GM06990 (cell line): ENCODE measurements at regions not wholly inside any gene's neighbourhood (a gene's known extent, or its start where the extent isn't known, plus 50 kb on each side); places are given as distances from the start of the nearest gene placed in this dataset.
A peak's percentile ranks its signal among the peaks of the same experiment; 100 is the strongest.

Experiments
- DNase-seq: peaks from one replicate; pipeline ENCODE4 v3.0.0-alpha.2; 2011; ENCODE audit not compliant: insufficient read length; ENCODE audit errors: extremely low read depth
- H3K27me3 ChIP-seq: replicated peaks from 2 replicates; pipeline ENCODE4 v1.6.0; 2011; ENCODE audit warnings: low read length; ENCODE audit not compliant: control insufficient read depth, insufficient read depth
- H3K36me3 ChIP-seq: 2 replicates; pipeline ENCODE4 v1.5.1; 2011; ENCODE audit warnings: low read length; ENCODE audit not compliant: control insufficient read depth, insufficient read depth
- H3K4me3 ChIP-seq: replicated peaks from 2 replicates; pipeline ENCODE4 v1.5.1; 2011; ENCODE audit warnings: low read depth, mild to moderate bottlenecking, control low read depth, low read length
- TF ChIP-seq, protein P1 (sequence below): IDR thresholded peaks from 2 replicates; pipeline ENCODE4 v1.5.1; 2011; ENCODE audit warnings: low read length, control low read depth, mild to moderate bottlenecking, inconsistent platforms; ENCODE audit not compliant: insufficient read depth, poor library complexity, severe bottlenecking

- no peaks in the 10 kb centered on the region for H3K27me3 ChIP-seq
- no peaks in the 10 kb centered on the region for H3K36me3 ChIP-seq
- no peak overlapping the region for H3K4me3 ChIP-seq
- no peak for DNase-seq
- TF ChIP-seq, protein P1, sequence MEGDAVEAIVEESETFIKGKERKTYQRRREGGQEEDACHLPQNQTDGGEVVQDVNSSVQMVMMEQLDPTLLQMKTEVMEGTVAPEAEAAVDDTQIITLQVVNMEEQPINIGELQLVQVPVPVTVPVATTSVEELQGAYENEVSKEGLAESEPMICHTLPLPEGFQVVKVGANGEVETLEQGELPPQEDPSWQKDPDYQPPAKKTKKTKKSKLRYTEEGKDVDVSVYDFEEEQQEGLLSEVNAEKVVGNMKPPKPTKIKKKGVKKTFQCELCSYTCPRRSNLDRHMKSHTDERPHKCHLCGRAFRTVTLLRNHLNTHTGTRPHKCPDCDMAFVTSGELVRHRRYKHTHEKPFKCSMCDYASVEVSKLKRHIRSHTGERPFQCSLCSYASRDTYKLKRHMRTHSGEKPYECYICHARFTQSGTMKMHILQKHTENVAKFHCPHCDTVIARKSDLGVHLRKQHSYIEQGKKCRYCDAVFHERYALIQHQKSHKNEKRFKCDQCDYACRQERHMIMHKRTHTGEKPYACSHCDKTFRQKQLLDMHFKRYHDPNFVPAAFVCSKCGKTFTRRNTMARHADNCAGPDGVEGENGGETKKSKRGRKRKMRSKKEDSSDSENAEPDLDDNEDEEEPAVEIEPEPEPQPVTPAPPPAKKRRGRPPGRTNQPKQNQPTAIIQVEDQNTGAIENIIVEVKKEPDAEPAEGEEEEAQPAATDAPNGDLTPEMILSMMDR: no peak
Measured at GRCh38 chrX:6759655-6760375, 224.9 kb upstream of the VCX3A start.

DNA sequence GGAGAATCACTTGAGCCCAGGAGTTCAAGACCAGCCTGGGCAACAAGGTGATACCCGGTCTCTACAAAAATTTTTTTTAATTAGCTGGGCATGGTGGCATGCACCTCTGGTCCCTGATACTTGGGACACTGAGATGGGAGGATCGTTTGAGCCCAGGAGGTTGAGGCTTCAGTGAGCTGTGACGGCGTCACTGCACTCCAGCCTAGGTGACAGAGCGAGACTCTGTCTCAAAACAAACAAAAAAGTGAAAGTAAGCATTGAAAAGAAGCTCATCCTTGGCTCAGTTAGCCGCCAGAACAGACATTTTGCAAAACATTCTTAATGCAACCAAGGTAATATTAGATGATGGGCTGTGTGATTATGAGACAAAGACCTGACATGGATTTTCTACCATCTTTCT, 223.3 kb upstream of the VCX3A start:
- Histone ChIP-seq H3K27me3 (no peaks in the 10 kb centered on the region), H3K36me3 (no peaks in the 10 kb centered on the region), H3K4me3 (no peak overlapping the region)
- TF ChIP-seq, protein P1: no peak
- no peak for DNase-seq

- no peaks in the 10 kb centered on the region for H3K36me3 ChIP-seq
Measured at GRCh38 chrX:6757631-6758030, 222.7 kb upstream of the VCX3A start.

GRCh38 chrX:6748595-6748994, 213.7 kb upstream of the VCX3A start:
- H3K27me3 ChIP-seq: no peaks in the 10 kb centered on the region
- no peaks in the 10 kb centered on the region for H3K36me3 ChIP-seq
- H3K4me3 ChIP-seq: no peak overlapping the region
- no peak for DNase-seq
- TF ChIP-seq, protein P1: no peak

More at GRCh38 chrX:6757631-6758030, 222.7 kb upstream of the VCX3A start:
- TF ChIP-seq, protein P1: no peak
- H3K27me3 ChIP-seq: no peaks in the 10 kb centered on the region
- no peak for DNase-seq
- no peak overlapping the region for H3K4me3 ChIP-seq

- DNase-seq: peak; percentile 82
Measured at GRCh38 chrX:6738518-6739470, 203.9 kb upstream of the VCX3A start.

More at GRCh38 chrX:6738518-6739470, 203.9 kb upstream of the VCX3A start:
- Histone ChIP-seq H3K4me3 (no peak overlapping the region), H3K27me3 (no peaks in the 10 kb centered on the region), H3K36me3 (no peaks in the 10 kb centered on the region)
- TF ChIP-seq, protein P1: no peak
